Activated T-cell treated with anti-CD3 and anti-CD28 coated beads, Interleukin-2, amount 50 U/mL, for 72 hours (primary cell): ENCODE measurements at regions not wholly inside any gene's neighbourhood (a gene's known extent, or its start where the extent isn't known, plus 50 kb on each side); places are given as distances from the start of the nearest gene placed in this dataset.

Experiments used
- ATAC-seq, 2 donors: fragments of 150-1000 bp; cut with Tn5 transposase; replicated peaks in 1 of 2; 2 replicates each; pipeline ENCODE4 v1.10.0; 2021; ENCODE audit warnings: moderate library complexity in 2 of 2, mild to moderate bottlenecking in 1 of 2
- DNase-seq, 2 donors: peaks; one replicate each; pipeline ENCODE4 v3.0.0; 2021 to 2022; ENCODE audit warnings: mixed read lengths in 1 of 2
- H3K27ac Mint-ChIP-seq: one replicate; pipeline ENCODE4 v1.8.0; 2022; ENCODE audit warnings: mild to moderate bottlenecking, moderate library complexity, mixed read lengths
- H3K27me3 Mint-ChIP-seq: one replicate; pipeline ENCODE4 v1.8.0; 2022; ENCODE audit warnings: low read depth, mixed read lengths
- H3K36me3 Mint-ChIP-seq, 2 donors: one replicate each; pipeline ENCODE4 v1.8.0; 2022; ENCODE audit warnings: mixed read lengths in 2 of 2, mild to moderate bottlenecking in 1 of 2; ENCODE audit not compliant: insufficient read depth in 2 of 2
- H3K4me1 Mint-ChIP-seq: one replicate; pipeline ENCODE4 v1.8.0; 2022; ENCODE audit warnings: low read depth, mixed read lengths
- H3K4me3 Mint-ChIP-seq, 2 donors: one replicate each; pipeline ENCODE4 v1.8.0; 2022; ENCODE audit warnings: mild to moderate bottlenecking in 2 of 2, mixed read lengths in 2 of 2, moderate library complexity in 2 of 2
- H3K9me3 Mint-ChIP-seq, 2 donors: one replicate each; pipeline ENCODE4 v1.8.0; 2022; ENCODE audit warnings: mixed read lengths in 2 of 2

- DNase-seq (no peak), ATAC-seq (no peak)
- Mint-ChIP-seq H3K4me1 (no peaks in the 10 kb centered on the region), H3K27ac (no peak overlapping the region), H3K4me3 (no peak overlapping the region), H3K27me3 (no peaks in the 10 kb centered on the region), H3K36me3 (peaks cover 0 to 1% of the 10 kb centered on the region in 2 donors), H3K9me3 (peaks cover 0 to 2% of the 10 kb centered on the region in 2 donors)
Measured at GRCh38 chr3:163809540-163809993, 1268.7 kb downstream of the SI start.

GRCh38 chr3:163786416-163786815 lies 1291.9 kb downstream of the SI start:
- Mint-ChIP-seq H3K27me3 (no peaks in the 10 kb centered on the region), H3K4me3 (no peak overlapping the region), H3K4me1 (no peaks in the 10 kb centered on the region), H3K36me3 (no peaks in the 10 kb centered on the region), H3K9me3 (peaks cover 8 to 10% of the 10 kb centered on the region in 2 donors), H3K27ac (no peak overlapping the region)
- no peak for DNase-seq
- ATAC-seq: no peak

- Mint-ChIP-seq H3K27me3 (no peaks in the 10 kb centered on the region), H3K9me3 (peaks cover 8 to 13% of the 10 kb centered on the region in 2 donors), H3K27ac (no peak overlapping the region), H3K4me3 (no peak overlapping the region), H3K4me1 (no peaks in the 10 kb centered on the region), H3K36me3 (peaks cover 0 to 1% of the 10 kb centered on the region in 2 donors)
- DNase-seq (no peak), ATAC-seq (no peak)
Measured at GRCh38 chr3:163785693-163786092, 1292.6 kb downstream of the SI start.

GRCh38 chr3:163779396-163780344 lies 1298.6 kb downstream of the SI start:
- DNase-seq (no peak), ATAC-seq (no peak)
- Mint-ChIP-seq H3K4me1 (no peaks in the 10 kb centered on the region), H3K4me3 (no peak overlapping the region), H3K36me3 (peaks cover 1 to 2% of the 10 kb centered on the region in 2 donors), H3K27me3 (no peaks in the 10 kb centered on the region), H3K27ac (no peak overlapping the region), H3K9me3 (peaks cover 11 to 12% of the 10 kb centered on the region in 2 donors)

GRCh38 chr3:163776743-163777142 lies 1301.6 kb downstream of the SI start:
- Mint-ChIP-seq H3K9me3 (peaks cover 10 to 18% of the 10 kb centered on the region in 2 donors), H3K27me3 (no peaks in the 10 kb centered on the region), H3K27ac (no peak overlapping the region), H3K4me1 (no peaks in the 10 kb centered on the region), H3K4me3 (no peak overlapping the region), H3K36me3 (peaks cover 1 to 2% of the 10 kb centered on the region in 2 donors)
- DNase-seq (no peak), ATAC-seq (no peak)

- no peak overlapping the region for H3K4me3 Mint-ChIP-seq
- peaks cover 8 to 15% of the 10 kb centered on the region in 2 donors for H3K9me3 Mint-ChIP-seq
- no peak overlapping the region for H3K27ac Mint-ChIP-seq
- ATAC-seq: no peak
- H3K4me1 Mint-ChIP-seq: no peaks in the 10 kb centered on the region
- peaks cover 0 to 2% of the 10 kb centered on the region in 2 donors for H3K36me3 Mint-ChIP-seq
- H3K27me3 Mint-ChIP-seq: no peaks in the 10 kb centered on the region
- no peak for DNase-seq
Measured at GRCh38 chr3:163773136-163773535, 1305.2 kb downstream of the SI start.

GRCh38 chr3:163768048-163768447 lies 1310.2 kb downstream of the SI start:
- no peak for DNase-seq
- no peaks in the 10 kb centered on the region for H3K27me3 Mint-ChIP-seq
- H3K9me3 Mint-ChIP-seq: peaks cover 6 to 10% of the 10 kb centered on the region in 2 donors
- H3K27ac Mint-ChIP-seq: no peak overlapping the region
- no peak overlapping the region for H3K4me3 Mint-ChIP-seq
- no peaks in the 10 kb centered on the region for H3K4me1 Mint-ChIP-seq
- no peak for ATAC-seq
- H3K36me3 Mint-ChIP-seq: no peaks in the 10 kb centered on the region

- ATAC-seq: no peak
- peaks cover 4 to 6% of the 10 kb centered on the region in 2 donors for H3K9me3 Mint-ChIP-seq
- no peak overlapping the region for H3K4me3 Mint-ChIP-seq
- no peaks in the 10 kb centered on the region for H3K27me3 Mint-ChIP-seq
- H3K36me3 Mint-ChIP-seq: no peaks in the 10 kb centered on the region
- no peaks in the 10 kb centered on the region for H3K4me1 Mint-ChIP-seq
- no peak for DNase-seq
- H3K27ac Mint-ChIP-seq: no peak overlapping the region
Measured at GRCh38 chr3:163766112-163766511, 1312.2 kb downstream of the SI start.

GRCh38 chr3:163753033-163753432 lies 1325.3 kb downstream of the SI start:
- H3K27ac Mint-ChIP-seq: no peak overlapping the region
- H3K36me3 Mint-ChIP-seq: peaks cover 1 to 2% of the 10 kb centered on the region in 2 donors
- ATAC-seq: no peak
- no peaks in the 10 kb centered on the region for H3K27me3 Mint-ChIP-seq
- no peak overlapping the region for H3K4me3 Mint-ChIP-seq
- no peaks in the 10 kb centered on the region for H3K4me1 Mint-ChIP-seq
- no peak for DNase-seq
- peaks cover 15 to 17% of the 10 kb centered on the region in 2 donors for H3K9me3 Mint-ChIP-seq

- Mint-ChIP-seq H3K9me3 (peaks cover 11 to 17% of the 10 kb centered on the region in 2 donors), H3K27me3 (no peaks in the 10 kb centered on the region), H3K4me1 (no peaks in the 10 kb centered on the region), H3K36me3 (peaks cover 1 to 2% of the 10 kb centered on the region in 2 donors), H3K4me3 (no peak overlapping the region), H3K27ac (no peak overlapping the region)
- ATAC-seq (no peak), DNase-seq (no peak)
Measured at GRCh38 chr3:163745204-163745603, 1333.1 kb downstream of the SI start.

GRCh38 chr3:163735394-163735793 lies 1342.9 kb downstream of the SI start:
- no peak overlapping the region for H3K4me3 Mint-ChIP-seq
- peaks cover 3 to 4% of the 10 kb centered on the region in 2 donors for H3K9me3 Mint-ChIP-seq
- no peak for DNase-seq
- H3K36me3 Mint-ChIP-seq: peaks cover 0 to 1% of the 10 kb centered on the region in 2 donors
- no peak overlapping the region for H3K27ac Mint-ChIP-seq
- H3K4me1 Mint-ChIP-seq: no peaks in the 10 kb centered on the region
- no peak for ATAC-seq
- H3K27me3 Mint-ChIP-seq: no peaks in the 10 kb centered on the region

GRCh38 chr3:163730684-163731083 lies 1347.6 kb downstream of the SI start:
- DNase-seq: no peak
- Mint-ChIP-seq H3K36me3 (peaks cover 0 to 1% of the 10 kb centered on the region in 2 donors), H3K27ac (no peak overlapping the region), H3K9me3 (peaks cover 0 to 2% of the 10 kb centered on the region in 2 donors), H3K4me1 (no peaks in the 10 kb centered on the region), H3K27me3 (no peaks in the 10 kb centered on the region), H3K4me3 (no peak overlapping the region)
- no peak for ATAC-seq

- DNase-seq: no peak
- no peaks in the 10 kb centered on the region for H3K36me3 Mint-ChIP-seq
- no peak for ATAC-seq
- no peak overlapping the region for H3K4me3 Mint-ChIP-seq
- H3K27me3 Mint-ChIP-seq: no peaks in the 10 kb centered on the region
- no peak overlapping the region for H3K27ac Mint-ChIP-seq
- H3K4me1 Mint-ChIP-seq: no peaks in the 10 kb centered on the region
- peaks cover 4 to 9% of the 10 kb centered on the region in 2 donors for H3K9me3 Mint-ChIP-seq
Measured at GRCh38 chr3:163726125-163726524, 1352.2 kb downstream of the SI start.
